ENCODE measurements at regions not wholly inside any gene's neighbourhood (a gene's known extent, or its start where the extent isn't known, plus 50 kb on each side); places are given as distances from the start of the nearest gene placed in this dataset.

DNA sequence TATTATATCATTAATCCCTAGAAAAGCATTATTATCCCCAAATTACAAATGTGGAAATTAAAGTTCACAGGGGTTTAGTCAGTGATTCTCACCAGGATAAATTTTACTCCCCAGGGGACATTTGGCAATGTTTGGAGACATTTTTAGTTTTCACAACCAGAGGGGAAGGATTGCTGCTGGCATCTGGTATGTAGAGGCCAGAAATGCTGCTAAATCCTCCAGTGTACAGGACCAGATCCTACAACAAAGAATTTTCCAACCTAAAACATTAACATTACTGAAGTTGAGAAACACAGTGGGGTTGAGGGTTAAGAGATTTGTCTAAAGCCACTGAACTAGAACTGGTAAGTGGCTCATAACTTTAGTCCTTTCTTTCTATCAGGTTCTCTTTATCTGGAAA lies 162.0 kb upstream of the SYT6 start:
- TF ChIP-seq, protein P1, sequence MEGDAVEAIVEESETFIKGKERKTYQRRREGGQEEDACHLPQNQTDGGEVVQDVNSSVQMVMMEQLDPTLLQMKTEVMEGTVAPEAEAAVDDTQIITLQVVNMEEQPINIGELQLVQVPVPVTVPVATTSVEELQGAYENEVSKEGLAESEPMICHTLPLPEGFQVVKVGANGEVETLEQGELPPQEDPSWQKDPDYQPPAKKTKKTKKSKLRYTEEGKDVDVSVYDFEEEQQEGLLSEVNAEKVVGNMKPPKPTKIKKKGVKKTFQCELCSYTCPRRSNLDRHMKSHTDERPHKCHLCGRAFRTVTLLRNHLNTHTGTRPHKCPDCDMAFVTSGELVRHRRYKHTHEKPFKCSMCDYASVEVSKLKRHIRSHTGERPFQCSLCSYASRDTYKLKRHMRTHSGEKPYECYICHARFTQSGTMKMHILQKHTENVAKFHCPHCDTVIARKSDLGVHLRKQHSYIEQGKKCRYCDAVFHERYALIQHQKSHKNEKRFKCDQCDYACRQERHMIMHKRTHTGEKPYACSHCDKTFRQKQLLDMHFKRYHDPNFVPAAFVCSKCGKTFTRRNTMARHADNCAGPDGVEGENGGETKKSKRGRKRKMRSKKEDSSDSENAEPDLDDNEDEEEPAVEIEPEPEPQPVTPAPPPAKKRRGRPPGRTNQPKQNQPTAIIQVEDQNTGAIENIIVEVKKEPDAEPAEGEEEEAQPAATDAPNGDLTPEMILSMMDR (IDR thresholded peaks at IDR 0.05): no peak
- no peak for TF ChIP-seq POLR2A (IDR thresholded peaks at IDR 0.05)
- TF ChIP-seq POLR2AphosphoS5 (IDR thresholded peaks at IDR 0.05): no peak

Measured in prostate gland (tissue), 2 donors.